Activated CD8-positive, alpha-beta T cell treated with anti-CD3 and anti-CD28 coated beads for 36 hours (primary cell): ENCODE measurements at regions not wholly inside any gene's neighbourhood (a gene's known extent, or its start where the extent isn't known, plus 50 kb on each side); places are given as distances from the start of the nearest gene placed in this dataset.

Experiments
- ATAC-seq: fragments of 200-7000 bp; cut with Tn5 transposase; one replicate; pipeline ENCODE4 v1.10.0; 2021; ENCODE audit warnings: mild to moderate bottlenecking, moderate library complexity
- CTCF ChIA-PET: fragments of 350-600 bp; sonication (Branson Sonifier 250); formaldehyde crosslinking; loops from one replicate; lab custom pipeline; 2021; ENCODE audit warnings: antibody characterized with exemption; lab: Charles Lee
- POLR2A ChIA-PET: fragments of 350-600 bp; sonication (Branson Sonifier 250); formaldehyde crosslinking; loops from one replicate; lab custom pipeline; 2021; ENCODE audit warnings: antibody characterized with exemption; lab: Charles Lee
- DNase-seq: peaks from one replicate; pipeline ENCODE4 v3.0.0-alpha.2; 2020
- H3K27ac Mint-ChIP-seq: one replicate; pipeline ENCODE4 v1.8.0; 2021; ENCODE audit warnings: mild to moderate bottlenecking, mixed read lengths
- H3K27me3 Mint-ChIP-seq: one replicate; pipeline ENCODE4 v1.8.0; 2021; ENCODE audit warnings: mixed read lengths
- H3K36me3 Mint-ChIP-seq: one replicate; pipeline ENCODE4 v1.8.0; 2021; ENCODE audit warnings: low read depth, mixed read lengths
- H3K4me1 Mint-ChIP-seq: one replicate; pipeline ENCODE4 v1.8.0; 2021; ENCODE audit warnings: low read depth, mixed read lengths
- H3K4me3 Mint-ChIP-seq: one replicate; pipeline ENCODE4 v1.8.0; 2021; ENCODE audit warnings: mild to moderate bottlenecking, moderate library complexity, mixed read lengths
- H3K9me3 Mint-ChIP-seq: one replicate; pipeline ENCODE4 v1.8.0; 2021; ENCODE audit warnings: mixed read lengths
- intact Hi-C: fragments of 100-400 bp; cut with micrococcal nuclease; formaldehyde crosslinking; loops from one replicate; pipeline ENCODE4 v1.10.0; 2022
- TF ChIP-seq, protein P1 (sequence below): fragments of 200-600 bp; IDR thresholded peaks from one replicate; pipeline ENCODE4 v1.8.0; 2022; ENCODE audit warnings: antibody characterized with exemption, mild to moderate bottlenecking

DNA sequence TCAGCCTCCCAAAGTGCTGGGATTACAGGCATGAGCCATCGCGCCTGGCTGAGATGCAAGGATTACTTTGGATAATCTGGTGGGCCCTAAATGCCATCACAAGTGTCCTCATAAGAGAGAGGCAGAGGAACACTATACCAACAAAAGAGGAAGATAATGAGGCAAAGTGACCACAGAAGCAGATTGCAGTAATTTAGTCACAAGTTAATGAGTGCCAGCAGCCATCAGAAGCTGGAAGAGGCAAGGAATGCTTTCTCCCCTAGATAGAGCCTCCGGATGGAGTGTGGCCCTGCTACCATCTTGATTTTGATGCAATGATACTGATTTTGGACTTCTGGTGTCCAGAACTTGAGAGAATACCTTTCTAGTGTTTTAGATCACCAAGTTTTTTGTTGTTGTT lies 122.3 kb downstream of the SPATA31D1 start:
- H3K27ac Mint-ChIP-seq, result no peak overlapping the region
- ChIA-PET POLR2A (no interaction called here), CTCF (no interaction called here)
- H3K4me3 Mint-ChIP-seq, result no peak overlapping the region
- peaks cover 2% of the 10 kb centered on the region for H3K9me3 Mint-ChIP-seq
- H3K36me3 Mint-ChIP-seq, result no peaks in the 10 kb centered on the region
- no peak for DNase-seq
- no peaks in the 10 kb centered on the region for H3K4me1 Mint-ChIP-seq
- intact Hi-C loops, result no loop called here
- H3K27me3 Mint-ChIP-seq, result no peaks in the 10 kb centered on the region
- ATAC-seq, result no peak
- TF ChIP-seq, protein P1, sequence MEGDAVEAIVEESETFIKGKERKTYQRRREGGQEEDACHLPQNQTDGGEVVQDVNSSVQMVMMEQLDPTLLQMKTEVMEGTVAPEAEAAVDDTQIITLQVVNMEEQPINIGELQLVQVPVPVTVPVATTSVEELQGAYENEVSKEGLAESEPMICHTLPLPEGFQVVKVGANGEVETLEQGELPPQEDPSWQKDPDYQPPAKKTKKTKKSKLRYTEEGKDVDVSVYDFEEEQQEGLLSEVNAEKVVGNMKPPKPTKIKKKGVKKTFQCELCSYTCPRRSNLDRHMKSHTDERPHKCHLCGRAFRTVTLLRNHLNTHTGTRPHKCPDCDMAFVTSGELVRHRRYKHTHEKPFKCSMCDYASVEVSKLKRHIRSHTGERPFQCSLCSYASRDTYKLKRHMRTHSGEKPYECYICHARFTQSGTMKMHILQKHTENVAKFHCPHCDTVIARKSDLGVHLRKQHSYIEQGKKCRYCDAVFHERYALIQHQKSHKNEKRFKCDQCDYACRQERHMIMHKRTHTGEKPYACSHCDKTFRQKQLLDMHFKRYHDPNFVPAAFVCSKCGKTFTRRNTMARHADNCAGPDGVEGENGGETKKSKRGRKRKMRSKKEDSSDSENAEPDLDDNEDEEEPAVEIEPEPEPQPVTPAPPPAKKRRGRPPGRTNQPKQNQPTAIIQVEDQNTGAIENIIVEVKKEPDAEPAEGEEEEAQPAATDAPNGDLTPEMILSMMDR, result no peak

DNA sequence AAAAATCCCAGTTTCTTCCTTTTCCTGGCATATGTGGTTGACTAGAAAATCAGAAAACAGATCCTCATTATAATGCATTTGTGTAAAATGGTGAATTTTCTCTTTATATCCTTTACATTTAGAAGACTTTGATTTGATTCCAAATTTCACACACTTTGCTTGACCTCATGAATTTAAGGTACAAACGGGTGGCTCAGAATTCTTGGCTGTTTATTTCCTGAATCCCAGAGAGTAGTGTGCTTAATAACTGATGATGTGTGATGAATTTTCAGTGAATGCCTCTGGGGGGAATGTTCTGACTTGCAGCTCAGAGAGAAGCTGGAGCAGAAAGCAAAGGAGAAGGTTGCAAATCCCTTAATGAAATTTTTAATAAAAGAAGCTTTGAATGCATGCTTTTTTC lies 126.8 kb downstream of the SPATA31D1 start:
- H3K27me3 Mint-ChIP-seq, result no peaks in the 10 kb centered on the region
- intact Hi-C loops, result no loop called here
- no peaks in the 10 kb centered on the region for H3K36me3 Mint-ChIP-seq
- no peak overlapping the region for H3K27ac Mint-ChIP-seq
- ChIA-PET POLR2A (no interaction called here), CTCF (no interaction called here)
- H3K4me3 Mint-ChIP-seq, result no peak overlapping the region
- peaks cover 2% of the 10 kb centered on the region for H3K9me3 Mint-ChIP-seq
- DNase-seq (no peak), ATAC-seq (no peak)
- H3K4me1 Mint-ChIP-seq, result no peaks in the 10 kb centered on the region
- TF ChIP-seq, protein P1, result no peak

DNA sequence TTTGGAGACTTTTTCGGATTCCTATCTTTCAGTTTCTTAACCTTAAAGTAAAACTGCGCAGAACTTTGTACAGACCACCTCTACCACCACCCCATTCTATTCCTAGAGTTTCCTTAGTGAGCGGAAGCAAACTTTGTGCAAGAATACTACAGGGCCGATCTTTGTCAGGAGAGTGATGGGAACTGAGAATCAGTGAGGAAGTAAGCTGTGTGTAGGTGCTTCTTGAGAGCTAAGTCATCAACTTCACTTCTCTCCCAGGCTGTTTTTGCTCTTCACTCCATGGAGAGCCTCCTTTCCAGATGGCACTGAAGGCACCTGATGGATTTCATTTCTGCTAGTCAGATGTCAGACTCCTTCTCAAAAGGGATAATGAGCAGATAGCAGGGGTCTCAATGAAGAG lies 127.3 kb downstream of the SPATA31D1 start:
- Mint-ChIP-seq H3K9me3 (peaks cover 2% of the 10 kb centered on the region), H3K27ac (no peak overlapping the region), H3K4me3 (no peak overlapping the region), H3K4me1 (no peaks in the 10 kb centered on the region), H3K36me3 (no peaks in the 10 kb centered on the region), H3K27me3 (no peaks in the 10 kb centered on the region)
- TF ChIP-seq, protein P1, result no peak
- ChIA-PET CTCF (no interaction called here), POLR2A (no interaction called here)
- no peak for ATAC-seq
- intact Hi-C loops, result no loop called here
- DNase-seq, result no peak

DNA sequence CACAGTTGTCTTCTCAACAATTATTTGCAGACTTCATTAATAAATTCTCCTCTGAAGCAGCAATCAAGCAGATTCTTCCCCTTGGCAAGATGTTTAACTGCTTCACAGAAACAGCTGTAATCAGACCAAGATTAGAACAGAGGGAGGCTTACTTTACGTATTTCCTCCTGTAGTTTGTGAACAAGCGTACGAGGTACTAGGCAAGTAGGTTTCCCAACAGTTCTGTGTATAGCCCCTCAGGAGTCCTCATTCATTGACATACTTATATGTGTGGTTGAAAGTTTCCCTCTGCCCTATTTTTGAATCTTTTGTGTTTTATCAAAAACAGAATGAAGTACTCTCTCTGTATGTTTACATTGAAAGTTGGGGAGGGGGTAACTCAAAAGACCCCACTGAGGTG lies 128.0 kb downstream of the SPATA31D1 start:
- Mint-ChIP-seq H3K27me3 (no peaks in the 10 kb centered on the region), H3K27ac (no peak overlapping the region), H3K4me1 (no peaks in the 10 kb centered on the region), H3K36me3 (no peaks in the 10 kb centered on the region), H3K9me3 (peaks cover 2% of the 10 kb centered on the region), H3K4me3 (no peak overlapping the region)
- ATAC-seq (no peak), DNase-seq (no peak)
- POLR2A ChIA-PET, result no interaction called here
- CTCF ChIA-PET, result no interaction called here
- intact Hi-C loops, result no loop called here
- TF ChIP-seq, protein P1, result no peak

DNA sequence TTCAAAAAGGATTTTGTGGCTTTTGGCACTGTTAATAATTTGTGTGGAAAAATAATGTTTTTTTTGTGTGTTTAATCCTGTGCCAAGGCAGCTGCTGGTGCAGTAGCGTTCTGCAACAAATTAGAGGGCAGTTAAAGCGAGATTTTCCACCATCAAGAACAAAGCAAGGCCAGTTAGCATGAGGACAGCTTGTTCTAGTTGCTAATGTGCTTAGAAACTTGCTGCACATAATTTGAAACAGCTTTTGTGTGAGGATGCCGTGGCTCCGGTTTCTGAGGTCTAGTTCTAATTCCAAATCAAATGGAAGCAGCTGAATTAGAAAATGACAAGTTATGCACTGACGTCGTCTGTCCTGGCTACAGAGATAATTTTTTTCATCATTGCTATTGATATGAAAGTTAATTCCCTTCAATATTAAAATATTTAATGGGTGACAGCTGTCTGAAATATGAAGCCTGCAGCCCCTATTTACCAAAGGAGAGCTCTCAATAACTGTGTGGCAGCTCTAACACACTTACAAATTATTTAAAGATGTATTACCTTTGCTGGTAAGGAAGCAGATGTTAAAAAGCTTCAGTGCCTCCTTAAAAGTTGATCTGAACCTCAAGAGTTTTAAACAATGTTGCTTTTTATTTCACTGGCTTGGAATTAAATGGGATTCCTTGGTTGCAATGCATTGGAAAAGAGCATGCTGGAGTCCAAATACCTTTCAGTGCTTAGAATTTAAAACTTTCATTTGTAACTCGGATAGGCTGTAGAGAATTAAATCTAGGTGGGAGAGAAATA lies 128.6 kb downstream of the SPATA31D1 start:
- no peak for ATAC-seq
- ChIA-PET POLR2A (no interaction called here), CTCF (no interaction called here)
- Mint-ChIP-seq H3K36me3 (no peaks in the 10 kb centered on the region), H3K27me3 (no peaks in the 10 kb centered on the region), H3K9me3 (peaks cover 2% of the 10 kb centered on the region), H3K4me1 (no peaks in the 10 kb centered on the region), H3K27ac (no peak overlapping the region), H3K4me3 (no peak overlapping the region)
- intact Hi-C loops, result no loop called here
- DNase-seq, result no peak
- TF ChIP-seq, protein P1, result no peak
